ENCODE measurements at regions not wholly inside any gene's neighbourhood (a gene's known extent, or its start where the extent isn't known, plus 50 kb on each side); places are given as distances from the start of the nearest gene placed in this dataset.

DNA sequence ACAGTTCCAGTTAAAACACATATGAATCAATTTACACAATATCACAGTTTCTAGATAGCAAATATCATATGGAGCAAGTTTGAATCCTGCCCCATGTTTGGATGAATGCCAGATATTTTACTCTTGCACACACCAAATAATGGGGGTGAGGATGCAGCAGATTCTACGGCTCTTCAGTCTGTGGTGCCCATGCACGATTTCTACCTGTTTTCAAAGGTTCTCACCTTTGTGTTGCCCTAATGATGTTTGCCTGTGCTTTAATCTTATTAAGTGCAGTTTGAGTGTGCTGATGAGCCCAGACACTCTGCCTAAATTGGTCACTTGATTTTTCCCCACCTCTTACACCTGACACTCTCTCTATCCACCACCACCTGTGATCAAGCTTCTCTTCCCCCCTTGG is 119.6 kb downstream of the NPY start:
- TF ChIP-seq, protein P1, sequence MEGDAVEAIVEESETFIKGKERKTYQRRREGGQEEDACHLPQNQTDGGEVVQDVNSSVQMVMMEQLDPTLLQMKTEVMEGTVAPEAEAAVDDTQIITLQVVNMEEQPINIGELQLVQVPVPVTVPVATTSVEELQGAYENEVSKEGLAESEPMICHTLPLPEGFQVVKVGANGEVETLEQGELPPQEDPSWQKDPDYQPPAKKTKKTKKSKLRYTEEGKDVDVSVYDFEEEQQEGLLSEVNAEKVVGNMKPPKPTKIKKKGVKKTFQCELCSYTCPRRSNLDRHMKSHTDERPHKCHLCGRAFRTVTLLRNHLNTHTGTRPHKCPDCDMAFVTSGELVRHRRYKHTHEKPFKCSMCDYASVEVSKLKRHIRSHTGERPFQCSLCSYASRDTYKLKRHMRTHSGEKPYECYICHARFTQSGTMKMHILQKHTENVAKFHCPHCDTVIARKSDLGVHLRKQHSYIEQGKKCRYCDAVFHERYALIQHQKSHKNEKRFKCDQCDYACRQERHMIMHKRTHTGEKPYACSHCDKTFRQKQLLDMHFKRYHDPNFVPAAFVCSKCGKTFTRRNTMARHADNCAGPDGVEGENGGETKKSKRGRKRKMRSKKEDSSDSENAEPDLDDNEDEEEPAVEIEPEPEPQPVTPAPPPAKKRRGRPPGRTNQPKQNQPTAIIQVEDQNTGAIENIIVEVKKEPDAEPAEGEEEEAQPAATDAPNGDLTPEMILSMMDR (IDR thresholded peaks at IDR 0.05; ENCODE audit: poor library complexity): no peak
- no peak for TF ChIP-seq EZH2phosphoT487 (IDR thresholded peaks at IDR 0.05; ENCODE audit: low read depth, severe bottlenecking, unreplicated experiment)
- TF ChIP-seq EZH2 (IDR thresholded peaks at IDR 0.05; ENCODE audit: borderline replicate concordance): no peak

All from hepatocyte (in vitro differentiated cells).